ENCODE measurements at regions not wholly inside any gene's neighbourhood (a gene's known extent, or its start where the extent isn't known, plus 50 kb on each side); places are given as distances from the start of the nearest gene placed in this dataset.

DNA sequence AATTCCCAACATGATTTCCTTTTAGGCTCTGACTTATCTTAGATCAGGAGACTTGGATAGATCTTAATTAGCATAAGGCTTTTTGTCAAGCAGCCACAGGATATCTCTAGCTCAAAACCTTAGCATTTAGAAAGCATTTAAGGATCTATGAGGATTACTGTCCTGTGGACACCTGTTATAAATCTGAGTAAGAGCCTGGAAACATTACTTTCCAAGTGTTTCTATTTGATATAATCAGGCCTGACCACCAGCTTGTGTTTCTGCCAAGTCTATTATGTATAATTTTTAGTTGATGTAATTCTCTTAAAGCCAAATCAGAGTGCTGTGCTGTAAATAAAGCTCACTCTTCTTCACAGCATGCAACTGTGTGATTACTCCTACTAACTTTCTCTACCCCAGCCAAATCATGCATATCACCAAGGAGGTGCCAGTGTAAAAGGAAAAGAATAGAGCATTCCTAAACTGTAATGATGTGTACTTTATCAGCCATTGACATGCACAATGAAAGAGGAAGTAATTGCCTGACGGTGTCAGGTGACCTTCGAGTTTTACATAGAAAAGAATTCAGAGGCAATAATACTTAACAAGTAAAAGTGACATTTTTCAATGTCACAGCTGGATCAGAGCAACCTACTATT, 309.9 kb upstream of the PRMT6 start:
- no peaks in the 10 kb centered on the region for H3K36me3 ChIP-seq (ENCODE audit: control insufficient read depth in 1 of 2, insufficient read depth in 2 of 2, low read length in 2 of 2)
- H3K27me3 ChIP-seq (ENCODE audit: low read depth, low read length), result no peaks in the 10 kb centered on the region
- H3K27ac ChIP-seq (ENCODE audit: low read length), result no peak overlapping the region
- H3K4me3 ChIP-seq (ENCODE audit: low read depth in 1 of 2, low read length in 2 of 2), result no peak overlapping the region
- no peaks in the 10 kb centered on the region for H3K4me1 ChIP-seq (ENCODE audit: control insufficient read depth in 1 of 2, insufficient read depth in 2 of 2, low read length in 2 of 2)
- no peaks in the 10 kb centered on the region for H3K9me3 ChIP-seq (ENCODE audit: control insufficient read depth in 1 of 2, low read length in 2 of 2)

DNA sequence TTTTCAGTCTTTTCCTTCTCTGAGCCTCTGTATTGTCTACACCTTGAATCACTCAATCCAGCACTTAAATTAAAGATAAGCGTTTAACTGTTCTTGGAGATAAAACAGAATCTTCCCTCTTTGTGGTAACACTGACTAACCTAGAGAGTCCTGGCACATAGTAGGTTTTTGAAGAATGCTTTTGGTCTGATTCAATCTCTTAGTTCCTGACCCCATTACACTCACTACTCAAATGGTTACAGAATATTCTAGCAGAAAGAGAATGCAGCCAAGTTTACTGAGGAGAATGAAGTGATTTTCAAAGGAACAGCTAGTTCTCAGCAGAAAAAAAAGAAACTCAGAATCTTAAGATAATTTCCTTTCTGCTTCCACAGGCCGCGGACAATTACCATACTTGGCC, 309.2 kb upstream of the PRMT6 start:
- Histone ChIP-seq H3K4me1 (ENCODE audit: control insufficient read depth in 1 of 2, insufficient read depth in 2 of 2, low read length in 2 of 2) (no peaks in the 10 kb centered on the region), H3K36me3 (ENCODE audit: control insufficient read depth in 1 of 2, insufficient read depth in 2 of 2, low read length in 2 of 2) (no peaks in the 10 kb centered on the region), H3K27ac (ENCODE audit: low read length) (no peak overlapping the region), H3K9me3 (ENCODE audit: control insufficient read depth in 1 of 2, low read length in 2 of 2) (no peaks in the 10 kb centered on the region), H3K4me3 (ENCODE audit: low read depth in 1 of 2, low read length in 2 of 2) (no peak overlapping the region), H3K27me3 (ENCODE audit: low read depth, low read length) (no peaks in the 10 kb centered on the region)

DNA sequence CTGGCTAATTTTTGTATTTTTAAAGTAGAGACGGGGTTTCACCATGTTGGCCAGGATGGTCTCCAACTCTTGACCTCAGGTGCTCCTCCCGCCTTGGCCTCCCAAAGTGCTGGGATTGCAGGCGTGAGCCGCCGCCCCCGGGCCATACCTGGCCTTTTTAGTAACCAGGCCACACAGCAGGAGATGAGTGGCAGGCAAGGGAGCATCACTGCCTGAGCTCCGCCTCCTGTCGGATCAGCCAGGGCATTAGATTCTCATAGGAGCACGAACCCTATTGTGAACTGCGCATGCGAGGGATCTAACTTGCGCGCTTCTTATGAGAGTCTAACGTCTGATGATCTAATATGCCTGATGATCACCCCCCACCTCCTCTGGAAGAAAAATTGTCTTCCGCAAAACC, 308.7 kb upstream of the PRMT6 start:
- H3K4me3 ChIP-seq (ENCODE audit: low read depth in 1 of 2, low read length in 2 of 2), result no peak overlapping the region
- H3K36me3 ChIP-seq (ENCODE audit: control insufficient read depth in 1 of 2, insufficient read depth in 2 of 2, low read length in 2 of 2), result no peaks in the 10 kb centered on the region
- H3K27me3 ChIP-seq (ENCODE audit: low read depth, low read length), result no peaks in the 10 kb centered on the region
- no peaks in the 10 kb centered on the region for H3K9me3 ChIP-seq (ENCODE audit: control insufficient read depth in 1 of 2, low read length in 2 of 2)
- H3K27ac ChIP-seq (ENCODE audit: low read length), result no peak overlapping the region
- H3K4me1 ChIP-seq (ENCODE audit: control insufficient read depth in 1 of 2, insufficient read depth in 2 of 2, low read length in 2 of 2), result no peaks in the 10 kb centered on the region

DNA sequence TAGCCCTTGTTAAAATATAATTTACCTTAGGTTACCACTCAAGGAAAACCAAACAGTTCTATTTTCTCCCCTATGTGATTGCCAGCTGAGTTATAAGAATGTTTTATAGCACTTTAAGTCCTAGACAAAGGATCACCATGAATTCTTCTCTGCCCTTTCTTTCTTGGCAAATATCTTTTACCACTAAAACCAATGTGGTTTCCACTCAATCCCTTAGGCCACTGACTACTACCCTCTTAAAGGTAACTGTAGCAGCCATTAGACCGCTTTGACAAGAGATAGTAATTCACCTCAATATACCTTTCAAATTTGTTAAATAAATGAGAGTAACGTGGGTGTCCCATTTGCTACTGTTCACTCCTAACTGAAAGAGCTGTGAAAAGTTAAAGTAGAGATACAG, 307.9 kb upstream of the PRMT6 start:
- Histone ChIP-seq H3K36me3 (ENCODE audit: control insufficient read depth in 1 of 2, insufficient read depth in 2 of 2, low read length in 2 of 2) (no peaks in the 10 kb centered on the region), H3K27me3 (ENCODE audit: low read depth, low read length) (no peaks in the 10 kb centered on the region), H3K9me3 (ENCODE audit: control insufficient read depth in 1 of 2, low read length in 2 of 2) (no peaks in the 10 kb centered on the region)

DNA sequence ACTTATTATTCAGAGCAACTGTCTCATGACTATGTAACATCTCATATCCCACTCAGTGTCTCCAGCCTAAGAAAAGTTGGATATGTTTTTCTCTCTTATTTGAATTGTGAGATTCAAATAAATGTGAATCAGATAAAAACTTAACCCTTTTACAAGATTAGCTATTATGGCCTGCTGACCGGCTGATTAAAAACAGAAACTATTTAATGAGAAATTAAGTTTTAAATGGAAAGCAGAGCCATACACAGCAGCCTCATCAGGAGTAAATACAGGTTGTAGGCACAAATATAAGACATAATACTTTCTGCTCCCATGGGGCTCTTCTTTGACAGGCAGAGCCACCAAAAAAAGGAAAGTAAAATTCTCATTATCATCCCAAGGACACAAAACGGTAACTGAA, 307.0 kb upstream of the PRMT6 start:
- Histone ChIP-seq H3K4me1 (ENCODE audit: control insufficient read depth in 1 of 2, insufficient read depth in 2 of 2, low read length in 2 of 2) (no peaks in the 10 kb centered on the region), H3K27me3 (ENCODE audit: low read depth, low read length) (no peaks in the 10 kb centered on the region), H3K36me3 (ENCODE audit: control insufficient read depth in 1 of 2, insufficient read depth in 2 of 2, low read length in 2 of 2) (no peaks in the 10 kb centered on the region), H3K27ac (ENCODE audit: low read length) (no peak overlapping the region), H3K9me3 (ENCODE audit: control insufficient read depth in 1 of 2, low read length in 2 of 2) (no peaks in the 10 kb centered on the region), H3K4me3 (ENCODE audit: low read depth in 1 of 2, low read length in 2 of 2) (no peak overlapping the region)

More for the DNA sequence above, 307.9 kb upstream of the PRMT6 start:
- Histone ChIP-seq H3K4me1 (ENCODE audit: control insufficient read depth in 1 of 2, insufficient read depth in 2 of 2, low read length in 2 of 2) (no peaks in the 10 kb centered on the region), H3K27ac (ENCODE audit: low read length) (no peak overlapping the region), H3K4me3 (ENCODE audit: low read depth in 1 of 2, low read length in 2 of 2) (no peak overlapping the region)

DNA sequence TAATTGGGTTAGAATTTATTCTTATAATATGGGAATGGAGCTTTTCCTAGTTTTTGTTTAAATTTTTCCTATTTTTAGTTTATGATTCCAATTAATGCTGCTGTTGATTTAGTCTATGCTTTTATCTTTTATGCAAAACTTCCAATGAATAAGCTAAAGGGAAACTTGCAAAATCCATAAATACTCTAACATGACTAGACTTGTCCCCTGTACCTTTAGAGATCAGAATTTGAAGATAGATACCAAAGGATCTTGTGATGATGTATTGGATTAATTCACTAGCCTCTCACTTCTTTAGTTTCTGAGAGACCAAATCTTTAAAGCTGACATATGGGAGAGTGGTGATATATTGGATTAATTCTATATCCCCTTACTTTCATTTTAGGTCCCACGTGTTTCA, 306.6 kb upstream of the PRMT6 start:
- H3K9me3 ChIP-seq (ENCODE audit: control insufficient read depth in 1 of 2, low read length in 2 of 2), result no peaks in the 10 kb centered on the region
- no peaks in the 10 kb centered on the region for H3K4me1 ChIP-seq (ENCODE audit: control insufficient read depth in 1 of 2, insufficient read depth in 2 of 2, low read length in 2 of 2)
- no peak overlapping the region for H3K4me3 ChIP-seq (ENCODE audit: low read depth in 1 of 2, low read length in 2 of 2)
- H3K36me3 ChIP-seq (ENCODE audit: control insufficient read depth in 1 of 2, insufficient read depth in 2 of 2, low read length in 2 of 2), result no peaks in the 10 kb centered on the region
- no peak overlapping the region for H3K27ac ChIP-seq (ENCODE audit: low read length)
- H3K27me3 ChIP-seq (ENCODE audit: low read depth, low read length), result no peaks in the 10 kb centered on the region

DNA sequence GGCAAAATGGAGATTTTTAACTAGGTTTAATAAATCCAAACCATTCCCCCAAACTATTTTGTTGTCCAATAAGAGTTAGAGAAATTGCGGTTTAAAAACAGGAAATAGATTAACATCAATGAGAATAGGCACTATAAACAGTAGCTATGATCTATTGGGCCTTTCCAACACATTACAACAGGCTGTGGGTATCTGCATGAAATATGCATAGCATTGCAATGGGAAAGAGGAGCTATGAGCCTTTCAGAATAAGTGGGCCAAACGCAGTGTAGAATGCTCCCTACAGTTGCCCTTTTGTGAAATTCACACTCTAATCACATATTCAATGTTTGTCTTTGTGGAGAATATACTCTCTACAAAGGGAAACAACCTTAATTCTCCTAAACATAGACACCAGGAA, 305.5 kb upstream of the PRMT6 start:
- no peaks in the 10 kb centered on the region for H3K27me3 ChIP-seq (ENCODE audit: low read depth, low read length)
- no peak overlapping the region for H3K27ac ChIP-seq (ENCODE audit: low read length)
- H3K4me3 ChIP-seq (ENCODE audit: low read depth in 1 of 2, low read length in 2 of 2), result no peak overlapping the region
- H3K36me3 ChIP-seq (ENCODE audit: control insufficient read depth in 1 of 2, insufficient read depth in 2 of 2, low read length in 2 of 2), result no peaks in the 10 kb centered on the region
- no peaks in the 10 kb centered on the region for H3K9me3 ChIP-seq (ENCODE audit: control insufficient read depth in 1 of 2, low read length in 2 of 2)
- H3K4me1 ChIP-seq (ENCODE audit: control insufficient read depth in 1 of 2, insufficient read depth in 2 of 2, low read length in 2 of 2), result no peaks in the 10 kb centered on the region

DNA sequence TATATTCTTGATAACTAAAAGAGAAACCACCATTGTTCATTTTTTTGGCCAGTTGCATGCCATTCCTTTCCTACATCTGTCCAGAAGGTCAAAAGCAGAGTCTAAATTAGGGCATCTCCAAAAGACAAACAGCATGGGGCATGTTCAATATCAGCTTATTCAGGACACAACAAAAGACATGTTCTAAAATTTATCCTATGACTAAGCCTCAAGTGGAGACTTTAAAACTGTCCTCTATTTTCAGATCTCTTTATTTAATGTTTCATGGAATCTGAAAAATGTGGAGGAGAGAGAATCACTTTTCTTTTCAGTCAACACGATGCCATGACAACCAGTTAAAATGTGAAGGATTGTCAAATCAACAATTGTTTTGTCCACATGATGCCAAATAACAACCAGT, 303.4 kb upstream of the PRMT6 start:
- H3K4me3 ChIP-seq (ENCODE audit: low read depth in 1 of 2, low read length in 2 of 2), result no peak overlapping the region
- H3K36me3 ChIP-seq (ENCODE audit: control insufficient read depth in 1 of 2, insufficient read depth in 2 of 2, low read length in 2 of 2), result no peaks in the 10 kb centered on the region
- H3K4me1 ChIP-seq (ENCODE audit: control insufficient read depth in 1 of 2, insufficient read depth in 2 of 2, low read length in 2 of 2), result no peaks in the 10 kb centered on the region
- H3K27me3 ChIP-seq (ENCODE audit: low read depth, low read length), result no peaks in the 10 kb centered on the region
- no peaks in the 10 kb centered on the region for H3K9me3 ChIP-seq (ENCODE audit: control insufficient read depth in 1 of 2, low read length in 2 of 2)
- no peak overlapping the region for H3K27ac ChIP-seq (ENCODE audit: low read length)

DNA sequence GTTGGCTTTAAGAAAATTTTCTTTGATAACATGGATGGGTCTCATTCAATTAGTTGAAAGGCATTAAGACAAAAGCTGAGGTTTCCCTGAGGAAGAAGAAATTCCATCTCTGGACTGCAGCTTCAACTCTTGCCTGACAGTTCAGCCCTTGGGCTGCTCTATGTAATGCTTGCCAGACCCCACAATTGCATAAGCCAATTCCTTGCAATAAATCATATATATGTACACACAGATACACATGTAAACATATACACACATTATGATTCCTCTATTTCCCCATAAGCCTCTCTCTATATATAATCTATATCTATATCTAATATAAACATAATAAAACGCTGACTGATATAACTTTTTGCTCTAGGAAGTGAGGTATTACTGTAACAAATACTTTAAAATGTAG, 301.5 kb upstream of the PRMT6 start:
- Histone ChIP-seq H3K4me3 (ENCODE audit: low read depth in 1 of 2, low read length in 2 of 2) (no peak overlapping the region), H3K9me3 (ENCODE audit: control insufficient read depth in 1 of 2, low read length in 2 of 2) (no peaks in the 10 kb centered on the region), H3K27ac (ENCODE audit: low read length) (no peak overlapping the region), H3K36me3 (ENCODE audit: control insufficient read depth in 1 of 2, insufficient read depth in 2 of 2, low read length in 2 of 2) (no peaks in the 10 kb centered on the region), H3K4me1 (ENCODE audit: control insufficient read depth in 1 of 2, insufficient read depth in 2 of 2, low read length in 2 of 2) (no peaks in the 10 kb centered on the region), H3K27me3 (ENCODE audit: low read depth, low read length) (no peaks in the 10 kb centered on the region)

DNA sequence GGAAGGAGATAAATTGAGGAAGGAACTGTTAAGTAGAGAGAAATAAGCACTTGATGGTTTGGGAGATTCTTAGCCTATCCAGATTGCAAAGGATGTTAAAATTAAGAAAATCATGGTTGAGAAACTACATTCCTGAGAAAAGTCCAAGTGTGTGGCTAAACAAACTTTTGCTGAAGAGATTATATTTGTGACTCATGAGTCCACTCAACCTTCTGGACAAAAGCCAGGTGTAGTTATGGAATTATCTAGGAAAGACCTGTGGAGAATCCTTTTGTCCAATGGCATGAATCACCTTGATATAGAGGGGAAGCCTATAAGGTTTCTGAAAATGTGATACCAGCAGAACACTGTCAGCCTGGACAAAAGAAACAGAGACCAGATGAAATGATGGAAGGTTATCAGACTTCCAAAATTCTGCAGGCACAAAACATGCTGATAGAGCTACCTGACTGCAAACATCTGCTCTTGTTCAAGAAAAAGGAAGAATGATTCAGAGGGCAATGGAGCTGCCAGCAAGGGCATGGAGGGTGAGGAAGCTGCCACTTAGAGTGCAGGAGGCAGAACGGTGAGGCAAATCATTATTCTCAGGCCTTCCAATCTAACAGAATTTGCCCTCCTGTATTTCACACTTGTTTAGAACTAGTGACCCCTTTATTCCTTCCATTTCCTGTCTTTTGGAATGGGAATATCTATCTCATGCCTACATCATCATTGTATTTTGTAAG, 300.6 kb upstream of the PRMT6 start:
- no peaks in the 10 kb centered on the region for H3K27me3 ChIP-seq (ENCODE audit: low read depth, low read length)
- H3K4me1 ChIP-seq (ENCODE audit: control insufficient read depth in 1 of 2, insufficient read depth in 2 of 2, low read length in 2 of 2), result no peaks in the 10 kb centered on the region
- H3K9me3 ChIP-seq (ENCODE audit: control insufficient read depth in 1 of 2, low read length in 2 of 2), result no peaks in the 10 kb centered on the region
- H3K27ac ChIP-seq (ENCODE audit: low read length), result no peak overlapping the region
- H3K36me3 ChIP-seq (ENCODE audit: control insufficient read depth in 1 of 2, insufficient read depth in 2 of 2, low read length in 2 of 2), result no peaks in the 10 kb centered on the region
- no peak overlapping the region for H3K4me3 ChIP-seq (ENCODE audit: low read depth in 1 of 2, low read length in 2 of 2)

DNA sequence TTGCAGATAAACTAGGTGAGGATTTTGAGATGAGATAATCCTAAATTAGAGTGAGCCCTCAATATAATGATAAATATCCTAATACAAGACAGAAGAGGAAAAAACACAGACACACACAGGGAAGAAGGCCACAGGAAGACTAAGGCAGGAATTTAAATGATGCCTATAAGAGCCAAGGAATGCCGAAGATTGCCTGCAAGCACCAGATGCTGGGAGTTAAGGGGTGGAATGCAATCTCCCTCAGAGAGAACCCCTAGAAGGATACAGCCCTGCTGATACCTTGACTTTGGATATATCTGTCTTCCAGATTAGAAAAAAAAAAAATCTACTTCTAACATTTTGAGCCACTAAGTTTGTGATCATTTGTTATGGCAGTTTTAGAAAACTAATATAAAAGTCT, 299.7 kb upstream of the PRMT6 start:
- no peaks in the 10 kb centered on the region for H3K9me3 ChIP-seq (ENCODE audit: control insufficient read depth in 1 of 2, low read length in 2 of 2)
- no peaks in the 10 kb centered on the region for H3K27me3 ChIP-seq (ENCODE audit: low read depth, low read length)
- no peaks in the 10 kb centered on the region for H3K36me3 ChIP-seq (ENCODE audit: control insufficient read depth in 1 of 2, insufficient read depth in 2 of 2, low read length in 2 of 2)
- H3K4me3 ChIP-seq (ENCODE audit: low read depth in 1 of 2, low read length in 2 of 2), result no peak overlapping the region
- H3K27ac ChIP-seq (ENCODE audit: low read length), result no peak overlapping the region
- H3K4me1 ChIP-seq (ENCODE audit: control insufficient read depth in 1 of 2, insufficient read depth in 2 of 2, low read length in 2 of 2), result no peaks in the 10 kb centered on the region

DNA sequence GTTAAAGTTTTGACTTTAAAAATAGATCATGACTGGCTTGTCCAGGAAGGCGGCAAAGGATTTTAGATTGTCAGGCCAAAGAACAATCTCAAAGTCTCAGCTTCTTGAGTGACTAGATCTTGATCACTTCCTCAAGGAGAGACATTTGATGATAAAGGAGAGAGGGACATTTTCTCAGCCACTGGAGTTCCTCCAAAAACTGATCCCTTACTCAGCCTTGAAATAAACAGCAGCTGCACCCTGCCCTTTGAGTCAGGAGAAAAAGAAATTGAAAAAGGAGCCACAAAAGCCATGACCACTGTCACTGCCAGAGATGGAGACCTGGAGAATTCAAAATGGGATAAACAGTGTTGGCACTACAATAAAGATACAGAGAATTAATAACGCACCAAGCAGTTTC, 288.4 kb upstream of the PRMT6 start:
- Histone ChIP-seq H3K9me3 (ENCODE audit: control insufficient read depth in 1 of 2, low read length in 2 of 2) (peaks cover 0 to 1% of the 10 kb centered on the region in 2 donors), H3K4me3 (ENCODE audit: low read depth in 1 of 2, low read length in 2 of 2) (no peak overlapping the region), H3K27ac (ENCODE audit: low read length) (no peak overlapping the region), H3K4me1 (ENCODE audit: control insufficient read depth in 1 of 2, insufficient read depth in 2 of 2, low read length in 2 of 2) (no peaks in the 10 kb centered on the region), H3K27me3 (ENCODE audit: low read depth, low read length) (no peaks in the 10 kb centered on the region), H3K36me3 (ENCODE audit: control insufficient read depth in 1 of 2, insufficient read depth in 2 of 2, low read length in 2 of 2) (no peaks in the 10 kb centered on the region)
